ENCODE measurements at regions not wholly inside any gene's neighbourhood (a gene's known extent, or its start where the extent isn't known, plus 50 kb on each side); places are given as distances from the start of the nearest gene placed in this dataset.

DNA sequence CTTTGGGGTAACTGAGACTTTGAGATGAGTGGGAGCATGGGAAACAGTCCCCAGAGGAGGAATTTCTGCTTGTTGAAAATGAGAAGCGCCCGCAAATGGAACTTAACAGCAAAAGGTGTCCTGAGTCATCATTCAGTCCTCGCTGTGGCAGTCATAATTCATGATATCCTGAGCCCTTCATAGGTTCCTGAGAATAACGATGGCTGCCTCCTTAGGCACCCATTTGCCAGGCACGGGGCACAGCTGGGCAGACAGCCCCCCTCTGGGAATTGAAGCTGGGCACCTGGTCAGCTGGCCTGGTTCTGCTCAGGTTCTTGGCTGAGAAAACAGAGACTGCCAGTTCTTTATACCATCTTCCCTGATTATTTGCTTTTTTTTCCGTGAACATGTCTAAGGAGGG, 69.8 kb upstream of the EGFLAM start:
- H3K9me3 ChIP-seq, result no peaks in the 10 kb centered on the region
- no peak overlapping the region for H3K4me3 ChIP-seq
- peaks cover 0 to 3% (median 0%) of the 10 kb centered on the region in 3 donors for H3K27me3 ChIP-seq
- ATAC-seq (no peak), DNase-seq (no peak)
- no peak overlapping the region for H3K27ac ChIP-seq
- H3K4me1 ChIP-seq, result peaks cover 7 to 19% of the 10 kb centered on the region in 2 donors
- intact Hi-C loops (cut with DNase I; ENCODE audit: low total_unique reads) (no loop called here), in situ Hi-C loops (cut with MboI; ENCODE audit: low sequenced_read_pairs in 4 of 4) (loop anchor here (25.0 kb wide), 2 partner anchors 151 to 776 kb away; no protein-coding TSS in a partner anchor)
- no peak for TF ChIP-seq POLR2A (IDR thresholded peaks at IDR 0.05)
- TF ChIP-seq, protein P1, sequence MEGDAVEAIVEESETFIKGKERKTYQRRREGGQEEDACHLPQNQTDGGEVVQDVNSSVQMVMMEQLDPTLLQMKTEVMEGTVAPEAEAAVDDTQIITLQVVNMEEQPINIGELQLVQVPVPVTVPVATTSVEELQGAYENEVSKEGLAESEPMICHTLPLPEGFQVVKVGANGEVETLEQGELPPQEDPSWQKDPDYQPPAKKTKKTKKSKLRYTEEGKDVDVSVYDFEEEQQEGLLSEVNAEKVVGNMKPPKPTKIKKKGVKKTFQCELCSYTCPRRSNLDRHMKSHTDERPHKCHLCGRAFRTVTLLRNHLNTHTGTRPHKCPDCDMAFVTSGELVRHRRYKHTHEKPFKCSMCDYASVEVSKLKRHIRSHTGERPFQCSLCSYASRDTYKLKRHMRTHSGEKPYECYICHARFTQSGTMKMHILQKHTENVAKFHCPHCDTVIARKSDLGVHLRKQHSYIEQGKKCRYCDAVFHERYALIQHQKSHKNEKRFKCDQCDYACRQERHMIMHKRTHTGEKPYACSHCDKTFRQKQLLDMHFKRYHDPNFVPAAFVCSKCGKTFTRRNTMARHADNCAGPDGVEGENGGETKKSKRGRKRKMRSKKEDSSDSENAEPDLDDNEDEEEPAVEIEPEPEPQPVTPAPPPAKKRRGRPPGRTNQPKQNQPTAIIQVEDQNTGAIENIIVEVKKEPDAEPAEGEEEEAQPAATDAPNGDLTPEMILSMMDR (IDR thresholded peaks at IDR 0.05 in 4 of 5, conservative IDR thresholded peaks at IDR 0.05 in 1 of 5), result no peak
- no peaks in the 10 kb centered on the region for H3K36me3 ChIP-seq

- no peaks in the 10 kb centered on the region for H3K36me3 ChIP-seq
- ATAC-seq (peak; percentile 72 to 79), DNase-seq (no peak)
- intact Hi-C loops (cut with DNase I; ENCODE audit: low total_unique reads) (loop anchor here (1.0 kb wide), 1 partner anchor 20 kb away; no protein-coding TSS in a partner anchor), in situ Hi-C loops (cut with MboI; ENCODE audit: low sequenced_read_pairs in 4 of 4) (loop anchor here (25.0 kb wide), 2 partner anchors 150 to 775 kb away; no protein-coding TSS in a partner anchor)
- no peak overlapping the region for H3K4me3 ChIP-seq
- no peaks in the 10 kb centered on the region for H3K27me3 ChIP-seq
- no peaks in the 10 kb centered on the region for H3K9me3 ChIP-seq
- TF ChIP-seq, protein P1 (IDR thresholded peaks at IDR 0.05 in 4 of 5, conservative IDR thresholded peaks at IDR 0.05 in 1 of 5), result no peak
- TF ChIP-seq POLR2A (IDR thresholded peaks at IDR 0.05), result no peak
- peaks cover 7 to 19% of the 10 kb centered on the region in 2 donors for H3K4me1 ChIP-seq
- no peak overlapping the region for H3K27ac ChIP-seq
These were observed 70.8 kb upstream of the EGFLAM start for GRCh38 chr5:38187532-38187931.

DNA sequence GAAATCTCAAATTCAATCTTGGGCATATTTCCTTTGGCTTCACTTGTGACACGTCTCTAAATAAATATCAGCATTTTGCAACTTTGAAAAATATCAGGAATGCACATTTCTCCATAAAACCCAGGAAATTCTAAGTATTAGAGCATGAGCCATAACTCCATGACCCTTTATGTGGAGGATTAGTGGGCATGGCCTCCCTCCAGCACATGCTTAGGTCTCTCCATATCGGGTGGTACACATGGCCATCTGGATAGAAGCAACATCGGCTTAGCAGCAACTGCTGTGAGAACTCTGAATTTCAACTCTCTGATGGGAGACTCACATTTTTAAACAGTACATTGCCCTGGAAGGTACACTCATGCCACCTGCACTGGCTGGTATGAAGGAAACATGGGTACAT, 73.7 kb upstream of the EGFLAM start:
- Histone ChIP-seq H3K36me3 (no peaks in the 10 kb centered on the region), H3K27me3 (no peaks in the 10 kb centered on the region), H3K4me1 (peaks cover 7 to 19% of the 10 kb centered on the region in 2 donors), H3K27ac (no peak overlapping the region), H3K9me3 (no peaks in the 10 kb centered on the region), H3K4me3 (no peak overlapping the region)
- no peak for ATAC-seq
- DNase-seq, result no peak
- intact Hi-C loops (cut with DNase I; ENCODE audit: low total_unique reads) (no loop called here), in situ Hi-C loops (cut with MboI; ENCODE audit: low sequenced_read_pairs in 4 of 4) (loop anchor here (25.0 kb wide), 2 partner anchors 147 to 772 kb away; no protein-coding TSS in a partner anchor)
- TF ChIP-seq, protein P1 (IDR thresholded peaks at IDR 0.05 in 4 of 5, conservative IDR thresholded peaks at IDR 0.05 in 1 of 5), result no peak
- no peak for TF ChIP-seq POLR2A (IDR thresholded peaks at IDR 0.05)

DNA sequence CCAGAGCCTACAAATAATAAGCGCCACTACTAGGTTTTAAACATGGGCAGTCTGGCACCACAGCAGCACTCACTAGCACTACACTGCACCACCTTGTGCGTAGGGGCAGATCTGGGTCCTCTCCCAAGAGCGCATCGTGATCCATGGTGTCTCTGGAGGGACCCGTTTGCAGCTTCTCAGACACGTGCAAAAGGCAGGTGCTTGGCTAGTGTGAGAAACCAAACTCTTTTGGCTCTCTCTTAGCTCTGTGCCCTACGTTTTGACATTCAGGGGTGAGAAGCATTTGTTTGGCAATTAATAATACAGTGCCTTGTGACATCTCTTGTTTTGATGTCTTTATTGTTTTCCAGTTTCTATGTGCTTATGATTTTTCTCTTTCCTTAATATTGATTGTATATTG, 75.4 kb upstream of the EGFLAM start:
- ATAC-seq (peak; percentile 51 to 63), DNase-seq (no peak)
- Histone ChIP-seq H3K27me3 (no peaks in the 10 kb centered on the region), H3K4me3 (no peak overlapping the region), H3K36me3 (no peaks in the 10 kb centered on the region), H3K27ac (no peak overlapping the region), H3K9me3 (no peaks in the 10 kb centered on the region), H3K4me1 (peaks cover 0 to 12% of the 10 kb centered on the region in 2 donors)
- intact Hi-C loops (cut with DNase I; ENCODE audit: low total_unique reads), result no loop called here
- in situ Hi-C loops (cut with MboI; ENCODE audit: low sequenced_read_pairs in 4 of 4), result loop anchor here (25.0 kb wide), 2 partner anchors 146 to 771 kb away; no protein-coding TSS in a partner anchor
- TF ChIP-seq POLR2A (IDR thresholded peaks at IDR 0.05), result no peak
- TF ChIP-seq, protein P1 (IDR thresholded peaks at IDR 0.05 in 4 of 5, conservative IDR thresholded peaks at IDR 0.05 in 1 of 5), result no peak

GRCh38 chr5:38168029-38168428, 90.3 kb upstream of the EGFLAM start:
- intact Hi-C loops (cut with DNase I; ENCODE audit: low total_unique reads), result loop anchor here (5.0 to 10.0 kb wide), 5 partner anchors 299 to 1513 kb away; partner anchors contain the start of gene NIPBL
- peak; percentile 22 to 30 for ATAC-seq

More at GRCh38 chr5:38168029-38168428, 90.3 kb upstream of the EGFLAM start:
- Histone ChIP-seq H3K4me3 (peak overlapping the region; percentile 28 to 39 (median 37)), H3K27me3 (no peaks in the 10 kb centered on the region), H3K36me3 (no peaks in the 10 kb centered on the region), H3K9me3 (no peaks in the 10 kb centered on the region), H3K4me1 (peaks cover 45 to 46% of the 10 kb centered on the region in 2 donors), H3K27ac (peak overlapping the region; percentile 84 to 89 (median 87))
- TF ChIP-seq, protein P1 (IDR thresholded peaks at IDR 0.05 in 4 of 5, conservative IDR thresholded peaks at IDR 0.05 in 1 of 5), result no peak
- no peak for TF ChIP-seq POLR2A (IDR thresholded peaks at IDR 0.05)
- in situ Hi-C loops (cut with MboI; ENCODE audit: low sequenced_read_pairs in 4 of 4), result no loop called here
- DNase-seq, result no peak

All from gastrocnemius medialis (tissue), 4 donors.